ENCODE measurements at regions not wholly inside any gene's neighbourhood (a gene's known extent, or its start where the extent isn't known, plus 50 kb on each side); places are given as distances from the start of the nearest gene placed in this dataset.
"Not testable (repeated sequence)": the region's sequence is repeated elsewhere in the genome, so short reads cannot be mapped to it uniquely, and the experiment has no call there.

- 90% methylated on average over 2 to 3 of the region's 3 CpGs for WGBS, 2 donors
- TF ChIP-seq POLR2A (IDR thresholded peaks at IDR 0.05) (no peak), CTCF (IDR thresholded peaks at IDR 0.05) (no peak)
- DNase-seq = no peak
- Histone ChIP-seq H3K27ac (no peak overlapping the region), H3K27me3 (no peaks in the 10 kb centered on the region), H3K4me3 (replicated peaks in 1 of 3) (no peak overlapping the region), H3K36me3 (no peaks in the 10 kb centered on the region), H3K4me1 (no peaks in the 10 kb centered on the region), H3K9me3 (no peaks in the 10 kb centered on the region)
- intact Hi-C loops (cut with DNase I) = no loop called here
Measured at GRCh38 chrX:36897690-36898089, 110.5 kb upstream of the FAM47C start.

- TF ChIP-seq CTCF (IDR thresholded peaks at IDR 0.05) = peak in 1 of 6 experiments; percentile 20
- no peak for TF ChIP-seq POLR2A (IDR thresholded peaks at IDR 0.05)
- Histone ChIP-seq H3K4me3 (replicated peaks in 1 of 3) (no peak overlapping the region), H3K36me3 (no peaks in the 10 kb centered on the region), H3K27me3 (no peaks in the 10 kb centered on the region), H3K9me3 (no peaks in the 10 kb centered on the region), H3K27ac (no peak overlapping the region), H3K4me1 (no peaks in the 10 kb centered on the region)
- intact Hi-C loops (cut with DNase I) = no loop called here
- no peak for DNase-seq
- WGBS, 2 donors = 27 to 49% methylated on average over 3 of the region's 3 CpGs
Measured at GRCh38 chrX:36898301-36898700, 109.9 kb upstream of the FAM47C start.

- WGBS, 2 donors = 92% methylated on average over 2 of the region's 3 CpGs
- H3K36me3 ChIP-seq; H3K27ac ChIP-seq; H3K4me3 ChIP-seq (replicated peaks in 1 of 3); H3K9me3 ChIP-seq; H3K27me3 ChIP-seq; intact Hi-C loops (cut with DNase I); DNase-seq; H3K4me1 ChIP-seq: not testable (repeated sequence)
Measured at GRCh38 chrX:36904561-36904960, 103.6 kb upstream of the FAM47C start.

GRCh38 chrX:36908801-36909675 is 99.1 kb upstream of the FAM47C start:
- Histone ChIP-seq H3K4me3 (replicated peaks in 1 of 3) (no peak overlapping the region), H3K27ac (no peak overlapping the region), H3K9me3 (no peaks in the 10 kb centered on the region), H3K27me3 (no peaks in the 10 kb centered on the region), H3K36me3 (no peaks in the 10 kb centered on the region), H3K4me1 (no peaks in the 10 kb centered on the region)
- intact Hi-C loops (cut with DNase I) = no loop called here
- peak in 4 of 6 experiments; percentile 10 to 40 (median 27) for TF ChIP-seq CTCF (IDR thresholded peaks at IDR 0.05)
- TF ChIP-seq POLR2A (IDR thresholded peaks at IDR 0.05) = no peak
- WGBS, 2 donors = 62 to 70% methylated on average over 6 of the region's 6 CpGs
- DNase-seq = no peak

GRCh38 chrX:36909676-36910030 is 98.5 kb upstream of the FAM47C start:
- intact Hi-C loops (cut with DNase I) = no loop called here

More at GRCh38 chrX:36909676-36910030, 98.5 kb upstream of the FAM47C start:
- no peaks in the 10 kb centered on the region for H3K9me3 ChIP-seq
- no peak overlapping the region for H3K27ac ChIP-seq
- DNase-seq = no peak
- H3K27me3 ChIP-seq = no peaks in the 10 kb centered on the region
- no peak overlapping the region for H3K4me3 ChIP-seq (replicated peaks in 1 of 3)
- WGBS, 2 donors = 41 to 46% methylated on average over 4 of the region's 4 CpGs
- no peaks in the 10 kb centered on the region for H3K36me3 ChIP-seq
- no peaks in the 10 kb centered on the region for H3K4me1 ChIP-seq
- TF ChIP-seq CTCF (IDR thresholded peaks at IDR 0.05) (no peak), POLR2A (IDR thresholded peaks at IDR 0.05) (no peak)

All from thyroid gland (tissue), 4 donors.